ENCODE measurements at regions not wholly inside any gene's neighbourhood (a gene's known extent, or its start where the extent isn't known, plus 50 kb on each side); places are given as distances from the start of the nearest gene placed in this dataset.
"Not testable (repeated sequence)": the region's sequence is repeated elsewhere in the genome, so short reads cannot be mapped to it uniquely, and the experiment has no call there.

- TF ChIP-seq CTCF (IDR thresholded peaks at IDR 0.05; ENCODE audit: insufficient read depth, missing control alignments) = no peak
- DNase-seq (ENCODE audit: insufficient read length, low spot score) = no peak
- FAIRE-seq = peak; percentile 41
These were observed 57.3 kb upstream of the NOVA1 start for GRCh38 chr14:26655128-26655527.

- FAIRE-seq (no peak), DNase-seq (ENCODE audit: insufficient read length, low spot score) (no peak)
- no peak for TF ChIP-seq CTCF (IDR thresholded peaks at IDR 0.05; ENCODE audit: insufficient read depth, missing control alignments)
These were observed 65.7 kb upstream of the NOVA1 start for GRCh38 chr14:26663506-26663905.

- not testable (repeated sequence) for DNase-seq (ENCODE audit: insufficient read length, low spot score); FAIRE-seq
These were observed 81.0 kb upstream of the NOVA1 start for GRCh38 chr14:26678732-26679420.

- no peak for DNase-seq (ENCODE audit: insufficient read length, low spot score)
- no peak for FAIRE-seq
- no peak for TF ChIP-seq CTCF (IDR thresholded peaks at IDR 0.05; ENCODE audit: insufficient read depth, missing control alignments)
These were observed 87.6 kb upstream of the NOVA1 start for GRCh38 chr14:26685401-26685800.

- no peak for TF ChIP-seq CTCF (IDR thresholded peaks at IDR 0.05; ENCODE audit: insufficient read depth, missing control alignments)
- no peak for FAIRE-seq
- no peak for DNase-seq (ENCODE audit: insufficient read length, low spot score)
These were observed 89.5 kb upstream of the NOVA1 start for GRCh38 chr14:26687301-26687837.

GRCh38 chr14:26694521-26694920, 96.7 kb upstream of the NOVA1 start:
- FAIRE-seq (no peak), DNase-seq (ENCODE audit: insufficient read length, low spot score) (no peak)
- TF ChIP-seq CTCF (IDR thresholded peaks at IDR 0.05; ENCODE audit: insufficient read depth, missing control alignments) = no peak

GRCh38 chr14:26702721-26703230, 104.9 kb upstream of the NOVA1 start:
- no peak for TF ChIP-seq CTCF (IDR thresholded peaks at IDR 0.05; ENCODE audit: insufficient read depth, missing control alignments)
- no peak for DNase-seq (ENCODE audit: insufficient read length, low spot score)
- FAIRE-seq = peak; percentile 21
